HK-2 (cell line): ENCODE measurements at regions not wholly inside any gene's neighbourhood (a gene's known extent, or its start where the extent isn't known, plus 50 kb on each side); places are given as distances from the start of the nearest gene placed in this dataset.
A peak's percentile ranks its signal among the peaks of the same experiment; 100 is the strongest.

Source experiments
- DNase-seq: peaks from one replicate; pipeline ENCODE4 v3.0.0-alpha.2; 2018; ENCODE audit not compliant: unreplicated experiment

DNA sequence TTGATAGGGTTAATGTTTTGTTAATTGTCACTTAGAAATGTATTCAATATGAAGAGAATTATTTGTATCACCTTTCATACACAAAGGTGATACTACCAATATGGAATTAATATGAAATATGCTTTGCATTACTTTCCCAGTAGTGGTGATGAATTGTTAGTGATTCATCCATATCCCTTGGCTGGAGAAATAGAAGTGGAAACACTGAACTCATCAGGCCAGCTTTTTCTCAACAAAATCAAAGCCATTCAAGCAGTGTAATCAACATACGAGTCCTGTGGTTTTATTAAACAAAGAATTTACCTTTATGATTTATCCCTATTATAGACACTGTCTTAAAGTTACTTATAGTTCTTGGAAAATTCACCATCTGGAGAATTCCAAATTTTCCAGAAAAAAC is 264.0 kb upstream of the MEF2C start:
- no peak for DNase-seq

DNA sequence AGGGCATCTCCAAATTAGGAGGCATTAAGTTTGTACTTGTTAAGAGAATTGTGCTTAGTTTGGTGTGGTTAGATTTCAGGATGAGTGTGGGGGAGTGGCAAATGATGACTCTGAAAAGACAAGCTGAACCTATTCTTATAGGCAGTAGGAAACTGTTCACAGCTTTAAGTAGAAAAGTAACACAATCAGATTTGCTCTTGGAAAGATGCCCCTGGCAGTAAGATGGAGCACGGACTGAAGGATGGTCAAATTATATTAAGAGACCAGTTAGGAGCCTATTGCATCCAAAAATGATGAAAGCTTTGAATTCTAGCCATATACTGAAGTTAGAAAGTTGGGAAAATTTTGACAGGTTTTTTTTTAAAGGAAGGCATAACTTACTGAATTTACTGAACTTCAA is 254.2 kb upstream of the MEF2C start:
- DNase-seq = no peak

DNA sequence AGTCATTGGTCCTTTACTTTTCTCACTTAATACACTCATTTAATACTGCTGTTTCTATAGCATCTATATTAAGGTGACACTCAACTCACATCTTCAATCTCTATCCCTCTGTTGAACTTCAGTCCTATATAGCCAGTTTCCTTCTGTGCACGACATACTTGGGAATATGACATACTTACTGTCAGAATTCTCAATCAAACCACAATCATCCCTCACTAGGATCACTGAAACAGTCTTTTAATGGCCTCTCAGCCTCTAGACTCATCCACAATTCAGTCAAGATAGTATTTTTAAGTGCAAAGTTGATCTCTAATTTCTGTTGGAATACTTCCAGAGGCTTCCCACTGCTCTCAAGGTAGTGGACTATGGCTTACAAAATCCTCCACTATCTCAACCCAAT is 251.0 kb upstream of the MEF2C start:
- no peak for DNase-seq

DNA sequence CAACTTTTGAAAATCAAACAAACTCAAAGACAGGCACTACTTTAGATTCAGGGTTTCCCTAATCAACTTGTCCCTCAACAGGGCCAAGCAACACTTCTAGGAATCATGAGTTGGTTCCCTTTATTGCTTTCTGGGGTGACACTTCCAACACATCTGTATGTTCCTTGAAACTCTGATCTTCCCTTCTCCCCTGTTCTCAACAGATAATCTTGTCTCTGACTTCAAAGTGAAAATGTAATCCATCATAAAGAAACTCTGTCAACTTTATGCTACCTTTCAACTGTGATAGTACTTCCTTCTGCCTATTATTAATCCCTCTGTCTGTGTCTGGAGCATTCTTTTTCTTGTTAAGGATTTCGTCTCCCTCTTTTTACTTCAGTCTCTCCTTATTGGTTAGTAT is 250.1 kb upstream of the MEF2C start:
- no peak for DNase-seq

DNA sequence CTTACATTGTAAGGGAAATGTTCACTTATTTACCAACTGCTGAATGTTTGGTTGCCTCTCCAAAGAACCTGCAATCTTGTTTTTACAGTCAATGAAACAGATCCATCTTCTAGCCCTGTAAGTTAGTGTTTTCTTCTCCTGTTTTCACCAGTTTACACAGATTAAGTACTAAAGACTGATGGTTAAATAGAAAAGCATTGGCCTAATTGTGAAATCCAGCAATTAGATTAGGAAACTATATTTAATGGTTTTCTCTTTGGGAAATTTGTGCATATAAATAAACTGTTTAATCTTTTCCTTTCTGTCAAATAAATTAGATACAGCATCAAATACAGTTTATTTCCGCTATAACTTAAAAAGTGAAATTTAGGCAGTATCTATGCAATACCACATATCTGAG is 247.9 kb upstream of the MEF2C start:
- DNase-seq = no peak

DNA sequence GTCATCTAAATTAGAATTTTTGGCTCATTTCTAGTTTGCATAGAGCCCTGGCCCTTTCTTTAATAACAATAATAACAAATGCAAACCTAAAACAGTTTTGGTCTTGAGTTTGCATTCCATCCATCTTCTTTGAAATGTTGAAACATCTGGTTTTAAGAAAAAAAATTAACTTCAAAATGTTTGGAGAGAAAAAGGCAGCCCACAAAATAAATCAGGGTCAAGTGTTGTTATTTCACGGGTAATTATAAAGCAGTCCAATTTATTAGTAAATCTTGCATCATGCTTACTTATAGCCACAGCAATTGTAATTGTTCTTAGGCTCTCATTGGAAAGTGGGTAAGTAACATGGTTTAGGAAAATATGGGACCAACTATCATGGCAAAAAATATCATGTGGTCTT is 247.0 kb upstream of the MEF2C start:
- DNase-seq = no peak

DNA sequence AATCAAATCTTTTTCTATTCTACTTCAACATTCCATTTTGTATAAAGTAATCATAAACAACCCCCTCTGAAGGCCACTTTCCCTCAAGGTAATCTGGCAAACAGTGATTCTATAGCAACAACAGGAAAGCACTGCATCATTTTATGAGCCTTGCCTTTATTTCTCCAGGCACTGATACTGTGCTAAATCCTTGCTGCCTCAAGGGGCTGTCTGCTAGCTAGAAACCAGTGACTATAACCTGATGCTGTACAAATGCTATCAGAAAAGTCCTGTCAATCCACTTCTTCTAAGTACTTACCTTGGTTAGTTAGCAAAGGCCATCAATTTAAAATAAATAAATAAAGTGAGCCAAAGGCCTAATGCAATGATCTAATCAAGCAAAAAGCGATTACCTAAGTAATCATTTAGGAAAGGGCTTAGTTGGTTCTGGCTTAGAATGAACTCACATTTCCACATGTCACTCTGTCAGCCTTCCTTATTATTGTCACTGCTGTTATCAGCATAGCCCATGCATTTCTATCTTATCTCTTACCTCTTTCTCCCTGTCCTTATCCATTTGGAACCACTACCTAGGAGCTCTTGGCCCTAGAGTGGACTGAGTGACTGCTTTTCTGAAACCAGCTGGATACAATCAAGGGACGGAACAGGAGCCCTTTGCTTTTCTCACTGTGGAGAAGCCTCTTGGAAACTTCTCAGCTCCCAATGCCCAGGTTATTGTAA is 246.1 kb upstream of the MEF2C start:
- DNase-seq = no peak

DNA sequence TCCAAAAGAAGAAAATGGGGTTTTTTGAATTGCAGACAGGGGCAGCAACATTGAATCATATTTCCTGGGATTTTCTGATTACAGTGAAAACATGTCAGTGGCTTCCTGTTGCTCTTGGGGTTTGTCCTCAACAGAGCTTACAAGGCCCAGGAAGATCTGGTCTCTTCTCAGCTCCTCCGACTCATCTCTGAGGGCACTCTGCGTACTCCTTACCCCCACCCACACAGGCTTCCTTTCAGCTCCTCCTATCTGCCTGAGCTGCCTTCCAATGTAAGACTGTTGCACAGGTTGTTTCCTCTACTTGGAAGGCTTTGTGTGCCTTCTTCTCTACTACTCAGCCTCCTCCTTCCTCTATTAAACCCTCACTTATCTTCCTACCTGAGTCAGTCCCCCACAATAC is 245.1 kb upstream of the MEF2C start:
- DNase-seq = peak; percentile 13

DNA sequence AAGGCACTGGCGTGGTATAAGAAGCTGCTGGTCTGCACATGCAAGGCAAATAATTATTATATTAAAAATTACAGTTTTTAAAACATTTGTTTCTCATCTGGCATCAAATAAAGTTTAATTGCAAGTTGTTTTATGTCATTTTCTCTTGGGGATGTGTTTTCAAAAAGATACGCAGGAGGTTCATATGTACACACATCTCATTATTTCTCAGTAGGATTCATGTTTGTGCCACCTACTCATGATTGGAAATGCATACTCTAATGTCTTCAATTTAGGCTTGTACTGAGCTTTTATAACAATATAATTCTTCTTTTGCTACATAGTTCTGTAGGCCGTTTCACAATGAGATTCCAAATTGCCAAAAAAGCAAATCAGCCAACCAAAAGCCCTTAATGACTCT is 244.2 kb upstream of the MEF2C start:
- DNase-seq = no peak

DNA sequence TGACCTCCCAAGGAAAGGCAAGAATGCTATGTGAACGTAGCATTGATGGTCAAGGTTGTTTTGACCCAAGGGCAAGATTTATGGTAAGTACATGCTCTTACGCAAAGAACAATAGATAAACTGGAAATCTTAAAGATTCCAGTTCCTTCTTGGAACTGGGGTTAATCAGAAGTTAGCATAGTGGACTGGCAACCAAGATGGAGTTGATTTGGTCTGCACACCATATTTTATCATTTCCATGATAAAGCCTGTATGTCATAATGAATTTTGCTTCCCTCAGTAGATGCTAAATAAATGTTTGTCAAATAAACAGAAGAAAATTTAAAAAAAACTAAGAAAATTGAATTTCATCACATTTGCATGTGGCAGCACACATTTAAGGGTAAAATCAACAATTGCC is 242.4 kb upstream of the MEF2C start:
- DNase-seq = no peak

DNA sequence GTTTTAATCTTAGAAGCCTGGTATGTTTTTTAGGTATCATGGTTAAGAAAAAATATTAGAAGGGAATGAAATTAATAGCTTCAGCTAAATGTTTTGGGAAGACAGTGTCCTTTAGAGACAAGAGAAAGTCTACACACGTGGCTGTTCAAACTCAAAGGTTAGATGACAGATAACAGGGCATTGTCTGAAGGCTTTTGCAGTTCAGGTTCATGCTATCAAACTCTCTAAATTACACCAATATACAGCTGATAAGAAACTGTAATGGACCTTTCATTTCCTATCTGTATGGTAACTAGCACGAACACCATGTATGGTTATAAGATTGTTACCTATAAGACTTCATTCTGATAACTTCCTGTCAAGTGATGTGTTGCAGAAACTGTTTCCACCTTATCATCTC is 240.6 kb upstream of the MEF2C start:
- DNase-seq = no peak

DNA sequence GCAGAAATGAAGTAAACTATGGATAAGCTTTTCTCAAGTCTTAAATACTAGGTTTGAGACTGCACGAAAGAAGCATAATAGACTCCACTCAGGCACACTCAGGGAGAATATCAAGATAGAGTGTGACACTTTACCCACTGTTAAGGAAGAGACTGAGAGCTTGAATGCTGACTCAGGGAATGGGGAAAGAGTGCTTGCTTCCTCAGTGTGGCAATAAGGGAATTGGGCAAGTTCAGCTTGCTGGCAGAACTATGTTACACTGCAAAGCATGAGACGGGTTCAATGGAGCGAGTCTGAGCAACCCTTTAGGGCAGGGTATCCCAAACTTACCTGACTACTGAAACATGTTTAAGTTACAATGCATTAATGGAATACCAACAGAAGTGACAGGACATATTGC is 237.7 kb upstream of the MEF2C start:
- DNase-seq = no peak

DNA sequence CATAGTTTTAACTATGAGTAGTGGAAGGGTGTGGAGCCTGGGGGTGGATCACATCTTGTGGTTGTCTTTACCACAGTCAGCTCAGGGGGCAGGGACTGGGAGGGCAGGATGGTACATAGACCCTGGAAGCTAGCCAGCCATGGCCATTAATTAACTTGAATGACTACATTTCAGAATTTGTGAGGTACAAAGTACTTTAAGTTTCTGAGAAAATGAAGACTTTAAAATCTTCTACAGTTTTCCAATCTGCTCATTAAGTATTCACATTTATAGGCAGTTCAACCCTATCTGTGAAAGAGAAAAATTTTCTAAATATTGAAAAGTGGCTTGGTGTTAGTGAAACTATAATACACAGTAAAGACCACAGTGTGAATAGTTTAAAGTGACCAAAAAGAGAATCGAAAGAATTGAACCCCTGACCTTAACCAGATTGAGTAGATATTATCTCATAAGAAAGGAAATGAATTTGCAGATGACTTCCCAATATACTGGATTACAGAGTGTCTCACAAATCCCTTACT is 234.2 kb upstream of the MEF2C start:
- peak; percentile 42 for DNase-seq

DNA sequence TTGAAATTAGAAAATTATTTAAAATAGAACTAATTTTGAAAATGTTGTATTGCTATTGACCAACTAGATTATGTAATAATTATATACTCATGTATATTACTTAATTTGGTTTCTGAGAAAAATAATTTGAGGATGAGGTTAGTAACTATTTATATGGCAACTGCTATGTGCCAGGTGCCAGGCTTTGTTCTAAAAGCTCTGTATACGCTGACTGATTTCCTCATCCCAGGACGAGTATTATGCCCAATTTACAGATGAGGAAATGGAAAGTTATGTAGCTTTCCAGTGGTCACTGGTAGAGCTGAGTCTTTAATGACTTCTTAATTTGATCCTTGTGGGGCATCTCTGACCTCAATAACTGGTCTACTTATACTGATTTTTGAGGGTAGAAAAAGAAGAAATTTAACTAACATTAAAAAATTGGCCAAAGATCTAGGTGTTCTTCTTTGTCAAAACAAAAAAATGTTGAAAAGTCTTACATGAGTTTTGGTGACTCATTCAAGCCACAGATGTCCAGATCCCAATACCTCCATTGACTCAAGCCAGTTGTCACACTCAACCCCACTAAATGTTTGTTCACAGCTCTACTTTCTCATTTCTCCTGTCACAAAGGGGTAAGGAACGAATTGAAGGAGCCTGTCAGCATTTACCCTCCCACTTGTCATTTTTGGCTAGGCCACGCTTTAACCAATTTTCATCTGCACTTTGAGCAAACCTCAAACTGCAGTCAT is 228.1 kb upstream of the MEF2C start:
- DNase-seq = no peak

DNA sequence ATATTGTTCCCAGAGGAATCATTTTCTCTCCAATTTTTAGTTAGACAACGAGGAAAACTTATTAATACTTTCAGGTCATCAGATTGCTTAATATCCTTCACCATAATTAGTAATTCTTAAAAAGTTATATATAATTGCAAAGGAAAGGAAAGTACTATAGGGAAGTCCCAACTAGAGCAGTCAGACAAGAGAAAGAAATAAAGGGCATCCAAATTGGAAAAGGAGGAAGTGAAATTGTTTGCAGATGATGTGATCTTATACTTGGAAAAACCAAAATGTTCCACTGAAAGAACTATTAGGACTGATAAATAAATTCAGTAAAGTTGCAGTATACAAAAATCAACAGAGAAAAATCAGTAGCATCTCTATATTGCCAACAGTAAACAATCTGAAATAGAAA is 223.5 kb upstream of the MEF2C start:
- no peak for DNase-seq

DNA sequence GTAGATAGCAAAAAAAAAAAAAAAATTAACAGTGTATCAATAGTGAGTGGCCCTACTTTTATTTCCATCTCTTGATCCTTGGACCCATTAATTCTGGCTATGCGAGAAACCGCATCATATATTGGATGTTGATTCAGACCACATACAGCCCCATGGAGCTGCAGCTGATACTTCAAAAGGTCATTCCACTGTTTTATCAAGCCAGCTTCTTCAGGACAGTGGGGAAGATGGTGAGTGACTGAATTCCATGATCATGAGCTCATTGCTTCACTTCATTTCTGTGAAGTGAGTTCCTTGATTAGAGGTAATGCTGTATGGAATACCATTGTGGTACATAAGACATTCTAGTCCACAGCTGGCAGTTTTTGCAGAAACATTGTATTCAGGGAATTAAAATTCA is 222.9 kb upstream of the MEF2C start:
- no peak for DNase-seq

DNA sequence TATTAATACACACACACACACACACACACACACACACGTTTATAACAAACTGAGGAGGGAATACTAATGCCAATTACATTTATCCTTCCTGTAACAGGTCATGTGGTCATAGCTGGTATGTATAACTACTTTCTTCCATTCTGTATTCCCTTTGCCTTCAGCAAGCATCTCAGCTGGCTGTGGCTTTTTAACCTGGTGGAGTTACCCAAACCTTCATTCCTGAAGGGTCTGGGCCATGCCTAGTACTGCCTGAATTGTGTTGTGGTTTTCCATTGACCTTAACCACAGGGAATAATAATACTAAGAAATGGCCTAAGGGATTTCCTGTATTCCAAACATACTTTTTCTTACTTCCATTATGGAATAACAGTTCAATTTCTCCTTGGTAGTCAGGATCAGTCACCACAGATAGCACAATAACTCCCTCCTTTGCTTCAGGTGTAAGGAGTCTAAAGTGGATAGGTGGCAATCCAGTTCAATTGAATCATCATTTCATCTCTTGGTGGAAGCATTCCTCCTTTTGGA is 222.2 kb upstream of the MEF2C start:
- DNase-seq = no peak

DNA sequence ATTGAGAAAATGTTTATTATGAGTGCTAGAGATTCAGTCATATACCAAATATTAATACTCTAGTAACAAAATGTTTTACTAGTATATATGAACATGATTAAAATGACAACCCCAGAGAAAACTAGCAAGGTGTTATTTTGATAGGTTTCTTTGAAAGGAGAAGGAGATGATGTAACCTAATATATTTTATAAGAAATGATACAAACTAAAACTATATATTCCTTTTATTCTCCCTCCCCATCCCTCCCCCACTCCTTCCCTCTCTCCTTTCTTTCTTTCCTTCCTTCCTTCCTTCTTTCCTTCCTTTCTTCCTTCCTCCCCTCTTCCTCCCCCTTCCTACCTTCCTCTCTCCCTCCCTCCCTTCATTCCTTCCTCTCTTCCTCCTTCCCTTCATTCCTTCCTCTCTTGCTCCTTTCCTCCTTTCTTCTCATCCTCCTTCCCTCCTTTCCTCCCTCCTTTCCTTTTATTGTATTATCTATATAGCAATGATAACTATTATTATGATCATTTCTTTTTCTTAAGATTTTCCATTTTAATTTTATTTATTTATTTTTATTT is 215.3 kb upstream of the MEF2C start:
- DNase-seq = no peak

DNA sequence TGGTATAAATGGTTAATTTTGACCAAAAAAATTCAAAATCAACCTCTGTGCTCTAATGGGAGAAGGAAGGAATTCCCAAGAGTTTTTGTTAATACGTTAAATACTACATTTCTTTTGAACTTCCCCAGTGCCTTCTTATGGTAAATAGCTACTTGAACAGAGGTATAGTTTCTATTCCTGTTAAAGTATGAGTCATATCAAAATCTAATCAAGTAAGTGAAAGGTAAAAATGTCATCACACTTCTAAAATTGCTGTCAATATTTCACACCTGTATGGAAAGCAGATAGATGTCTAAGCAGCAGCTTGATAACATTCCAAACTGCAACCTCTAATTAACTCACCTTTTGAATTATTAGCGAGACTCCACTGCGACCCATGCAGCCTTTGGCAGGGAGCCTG is 214.1 kb upstream of the MEF2C start:
- no peak for DNase-seq

DNA sequence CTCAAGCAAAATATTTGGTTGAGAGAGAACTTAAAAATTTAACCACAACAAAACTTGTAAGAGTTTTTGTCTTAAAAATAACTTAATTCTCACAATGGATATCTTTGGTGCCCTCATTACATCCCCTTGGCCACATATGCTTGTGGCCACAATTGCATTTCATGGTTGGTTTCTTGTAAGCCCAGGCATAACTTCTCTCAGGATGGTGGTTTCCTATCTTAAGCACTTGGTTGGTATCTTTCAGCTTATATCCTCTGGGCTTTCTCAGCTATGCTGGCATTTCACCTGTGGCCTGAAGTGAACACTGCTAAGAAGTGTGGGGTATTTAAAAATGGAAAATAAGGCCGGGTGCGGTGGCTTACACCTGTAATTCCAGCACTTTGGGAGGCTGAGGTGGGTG is 212.4 kb upstream of the MEF2C start:
- DNase-seq = no peak

DNA sequence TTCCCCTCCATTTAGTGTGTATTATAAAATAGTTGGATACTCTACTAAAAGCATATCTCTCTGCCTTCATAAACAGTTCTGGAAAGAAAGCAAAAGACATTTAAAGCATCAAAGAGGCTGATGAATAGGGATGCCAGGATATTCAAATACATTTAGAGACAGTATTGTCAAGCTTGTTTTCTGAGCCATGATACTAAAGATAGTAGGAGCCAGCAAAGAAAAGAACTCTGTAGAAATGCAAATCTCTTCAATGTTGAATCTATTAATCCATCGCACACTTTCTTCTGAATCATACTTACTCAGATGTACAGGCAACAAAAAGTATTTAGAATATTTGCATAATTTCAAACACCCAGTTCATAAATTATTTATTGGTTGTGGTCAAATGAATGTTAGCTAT is 207.1 kb upstream of the MEF2C start:
- no peak for DNase-seq

DNA sequence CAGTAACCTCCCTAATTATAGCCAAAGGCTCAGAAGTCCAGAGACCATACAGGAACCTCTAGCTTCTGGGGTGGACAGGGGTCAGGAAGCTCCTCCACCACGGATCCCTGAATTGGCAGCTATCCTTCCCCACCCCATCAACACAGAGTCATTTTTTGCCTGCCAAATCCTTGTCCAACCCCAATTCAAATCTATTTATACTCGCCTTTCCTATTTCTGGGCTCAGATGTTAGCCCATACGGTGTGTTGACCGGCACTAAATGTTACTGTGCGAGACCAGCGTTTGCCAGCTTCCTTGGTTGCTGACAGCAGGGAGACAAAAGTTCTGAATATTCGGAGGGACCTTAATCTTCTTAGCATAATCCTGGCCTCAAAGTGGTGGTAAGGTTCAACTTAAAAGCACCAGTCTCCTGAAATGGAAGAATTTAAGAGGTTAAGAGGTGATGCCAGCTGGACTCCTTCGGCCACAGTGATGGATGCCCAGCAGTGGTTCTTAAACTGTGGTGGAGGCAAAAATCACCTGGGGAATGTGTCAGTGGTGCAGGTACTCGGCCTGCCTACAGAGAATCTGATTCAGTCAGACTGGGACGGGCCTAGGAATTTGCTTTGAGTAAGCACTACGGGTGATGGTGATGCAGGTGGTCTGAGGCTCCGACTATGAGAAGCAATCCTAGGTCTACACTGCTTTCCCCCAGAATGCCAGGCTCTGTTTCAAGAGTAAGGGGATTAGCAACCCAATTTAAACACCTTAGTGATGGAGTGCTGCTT is 204.8 kb upstream of the MEF2C start:
- DNase-seq = no peak
